Esophagus mucosa (tissue), 1 donor: ENCODE measurements at regions not wholly inside any gene's neighbourhood (a gene's known extent, or its start where the extent isn't known, plus 50 kb on each side); places are given as distances from the start of the nearest gene placed in this dataset.
A peak's percentile ranks its signal among the peaks of the same experiment; 100 is the strongest.

Experiments
- ATAC-seq: fragments of 200-7000 bp; cut with Tn5 transposase; one replicate; pipeline ENCODE4 v1.9.1; 2020
- donor health status: DM: yes; HTN: yes; CAD: no.

- no peak for ATAC-seq
Observed at GRCh38 chr3:31404871-31405270, 127.9 kb upstream of the STT3B start.

GRCh38 chr3:31405515-31405914 lies 127.2 kb upstream of the STT3B start:
- no peak for ATAC-seq

GRCh38 chr3:31406896-31407295 lies 125.8 kb upstream of the STT3B start:
- no peak for ATAC-seq

- no peak for ATAC-seq
Observed at GRCh38 chr3:31407665-31408064, 125.1 kb upstream of the STT3B start.

- no peak for ATAC-seq
Observed at GRCh38 chr3:31408720-31409119, 124.0 kb upstream of the STT3B start.

- no peak for ATAC-seq
Observed at GRCh38 chr3:31409389-31409788, 123.3 kb upstream of the STT3B start.

GRCh38 chr3:31409866-31410265 lies 122.9 kb upstream of the STT3B start:
- ATAC-seq = no peak

GRCh38 chr3:31410411-31410810 lies 122.3 kb upstream of the STT3B start:
- ATAC-seq = no peak

- no peak for ATAC-seq
Observed at GRCh38 chr3:31412832-31413231, 119.9 kb upstream of the STT3B start.

GRCh38 chr3:31413515-31413914 lies 119.2 kb upstream of the STT3B start:
- ATAC-seq = no peak

- ATAC-seq = no peak
Observed at GRCh38 chr3:31416980-31417379, 115.7 kb upstream of the STT3B start.

- no peak for ATAC-seq
Observed at GRCh38 chr3:31417486-31417885, 115.2 kb upstream of the STT3B start.

GRCh38 chr3:31420311-31420710 lies 112.4 kb upstream of the STT3B start:
- no peak for ATAC-seq

- no peak for ATAC-seq
Observed at GRCh38 chr3:31421314-31422048, 111.2 kb upstream of the STT3B start.

GRCh38 chr3:31422237-31422636 lies 110.5 kb upstream of the STT3B start:
- no peak for ATAC-seq

- ATAC-seq = peak; percentile 97
Observed at GRCh38 chr3:31423482-31423881, 109.2 kb upstream of the STT3B start.

- no peak for ATAC-seq
Observed at GRCh38 chr3:31425401-31425800, 107.3 kb upstream of the STT3B start.

GRCh38 chr3:31427623-31428022 lies 105.1 kb upstream of the STT3B start:
- no peak for ATAC-seq

GRCh38 chr3:31431321-31431720 lies 101.4 kb upstream of the STT3B start:
- no peak for ATAC-seq

GRCh38 chr3:31432897-31433678 lies 99.6 kb upstream of the STT3B start:
- peak; percentile 88 for ATAC-seq

GRCh38 chr3:31433679-31433992 lies 99.1 kb upstream of the STT3B start:
- ATAC-seq = no peak

- no peak for ATAC-seq
Observed at GRCh38 chr3:31434819-31435218, 97.9 kb upstream of the STT3B start.

- ATAC-seq = no peak
Observed at GRCh38 chr3:31436830-31437229, 95.9 kb upstream of the STT3B start.

- ATAC-seq = no peak
Observed at GRCh38 chr3:31438742-31439141, 94.0 kb upstream of the STT3B start.
